Kidney (tissue), 13 donors: ENCODE measurements at regions not wholly inside any gene's neighbourhood (a gene's known extent, or its start where the extent isn't known, plus 50 kb on each side); places are given as distances from the start of the nearest gene placed in this dataset.

Experiments used
- DNase-seq, 5 donors: peaks; one replicate each; pipeline ENCODE4 v3.0.0-alpha.2; 2013 to 2020
- FAIRE-seq: peaks from 2 replicates; lab custom pipeline; 2012; peaks lifted over from hg19 to GRCh38; lab: Jason Lieb, UNC
- H3K27ac ChIP-seq, 2 donors: one replicate each; pipeline ENCODE4 v1.7.0; 2013; ENCODE audit warnings: low read depth in 2 of 2, low read length in 2 of 2, inconsistent platforms in 1 of 2
- H3K27me3 ChIP-seq: one replicate; pipeline ENCODE4 v1.7.1; 2013; ENCODE audit warnings: low read length, inconsistent platforms; ENCODE audit not compliant: control insufficient read depth, insufficient read depth
- H3K36me3 ChIP-seq, 3 donors: one replicate each; pipeline versions ENCODE4 v1.7.0 to v1.7.1; 2013; ENCODE audit warnings: low read length in 3 of 3, control low read depth in 1 of 3, inconsistent platforms in 1 of 3; ENCODE audit not compliant: insufficient read depth in 3 of 3, control insufficient read depth in 2 of 3
- H3K4me1 ChIP-seq, 3 donors: one replicate each; pipeline versions ENCODE4 v1.7.0 to v1.7.1; 2013; ENCODE audit warnings: low read length in 3 of 3, inconsistent platforms in 1 of 3, low read depth in 1 of 3; ENCODE audit not compliant: control insufficient read depth in 2 of 3, insufficient read depth in 2 of 3
- H3K4me3 ChIP-seq, 3 donors: one replicate each; pipeline versions ENCODE4 v1.7.0 to v1.8.1; 2013; ENCODE audit warnings: low read length in 3 of 3, control low read depth in 1 of 3, inconsistent platforms in 1 of 3
- H3K9ac ChIP-seq, 3 donors: one replicate each; pipeline versions ENCODE4 v1.7.0 to v1.7.1; 2013; ENCODE audit warnings: low read length in 3 of 3, control low read depth in 1 of 3, inconsistent platforms in 1 of 3
- H3K9me3 ChIP-seq, 3 donors: one replicate each; pipeline versions ENCODE4 v1.7.0 to v1.7.1; 2013; ENCODE audit warnings: low read length in 3 of 3, control low read depth in 1 of 3, inconsistent platforms in 1 of 3; ENCODE audit not compliant: control insufficient read depth in 2 of 3, insufficient read depth in 1 of 3
- CTCF ChIP-seq: IDR thresholded peaks from 3 replicates; pipeline ENCODE4 v1.5.1; 2012; ENCODE audit warnings: mild to moderate bottlenecking, moderate library complexity, borderline replicate concordance; ENCODE audit not compliant: insufficient read depth; ENCODE audit errors: extremely low read depth
- intact Hi-C: fragments of 100-400 bp; cut with DNase I; formaldehyde crosslinking; loops from one replicate; pipeline ENCODE4 v1.11.1; 2022
- donor health status: control.
- donor health status: control.
- donor health status: control.
- donor health status: control.
- donor health status: control.
- donor health status: DM: yes; HTN: yes; CAD: no.
- donor health status: Normal renal cell carcinoma (clear cell type).

GRCh38 chr12:43210485-43211192, 341.4 kb downstream of the ADAMTS20 start:
- intact Hi-C loops = no loop called here
- H3K27me3 ChIP-seq = no peaks in the 10 kb centered on the region
- H3K27ac ChIP-seq = no peak overlapping the region
- no peak overlapping the region for H3K4me3 ChIP-seq
- no peaks in the 10 kb centered on the region for H3K9me3 ChIP-seq
- no peak overlapping the region for H3K9ac ChIP-seq
- no peaks in the 10 kb centered on the region for H3K4me1 ChIP-seq
- DNase-seq (peak in 2 of 5 donors; percentile 36 to 68), FAIRE-seq (no peak)
- no peak for TF ChIP-seq CTCF
- H3K36me3 ChIP-seq = no peaks in the 10 kb centered on the region

GRCh38 chr12:43208627-43209026, 343.4 kb downstream of the ADAMTS20 start:
- Histone ChIP-seq H3K4me1 (no peaks in the 10 kb centered on the region), H3K4me3 (no peak overlapping the region), H3K9me3 (no peaks in the 10 kb centered on the region), H3K36me3 (no peaks in the 10 kb centered on the region), H3K9ac (no peak overlapping the region), H3K27ac (no peak overlapping the region), H3K27me3 (no peaks in the 10 kb centered on the region)
- TF ChIP-seq CTCF = no peak
- no peak for FAIRE-seq
- no peak for DNase-seq
- intact Hi-C loops = no loop called here

GRCh38 chr12:43208221-43208620, 343.8 kb downstream of the ADAMTS20 start:
- no peaks in the 10 kb centered on the region for H3K27me3 ChIP-seq
- H3K4me1 ChIP-seq = no peaks in the 10 kb centered on the region
- FAIRE-seq = no peak
- H3K27ac ChIP-seq = no peak overlapping the region
- no peak overlapping the region for H3K4me3 ChIP-seq
- no peak for DNase-seq
- H3K9ac ChIP-seq = no peak overlapping the region
- H3K9me3 ChIP-seq = no peaks in the 10 kb centered on the region
- no peak for TF ChIP-seq CTCF
- intact Hi-C loops = no loop called here
- H3K36me3 ChIP-seq = no peaks in the 10 kb centered on the region

GRCh38 chr12:43206396-43206795, 345.6 kb downstream of the ADAMTS20 start:
- Histone ChIP-seq H3K27me3 (no peaks in the 10 kb centered on the region), H3K9ac (no peak overlapping the region), H3K9me3 (no peaks in the 10 kb centered on the region), H3K4me1 (no peaks in the 10 kb centered on the region), H3K27ac (no peak overlapping the region), H3K4me3 (no peak overlapping the region), H3K36me3 (no peaks in the 10 kb centered on the region)
- no peak for FAIRE-seq
- no peak for DNase-seq
- intact Hi-C loops = no loop called here
- TF ChIP-seq CTCF = no peak
